CD4-positive, alpha-beta T cell (primary cell): ENCODE measurements at regions not wholly inside any gene's neighbourhood (a gene's known extent, or its start where the extent isn't known, plus 50 kb on each side); places are given as distances from the start of the nearest gene placed in this dataset.

Source experiments
- ATAC-seq: fragments of 200-7000 bp; cut with Tn5 transposase; one replicate; pipeline ENCODE4 v1.10.0; 2022; ENCODE audit warnings: mild to moderate bottlenecking; ENCODE audit not compliant: poor library complexity
- CTCF ChIA-PET: fragments of 350-600 bp; sonication (Branson Sonifier 250); formaldehyde crosslinking; loops from one replicate; lab custom pipeline; 2021; ENCODE audit warnings: antibody characterized with exemption, inconsistent platforms; lab: Charles Lee
- POLR2A ChIA-PET: fragments of 350-600 bp; sonication (Branson Sonifier 250); formaldehyde crosslinking; loops from one replicate; lab custom pipeline; 2021; ENCODE audit warnings: antibody characterized with exemption, inconsistent platforms; lab: Charles Lee
- DNase-seq, 14 experiments: peaks; one replicate each; pipeline ENCODE4 v3.0.0-alpha.2; 2013 to 2020; ENCODE audit warnings: mixed read lengths in 2 of 14
- H3K27ac ChIP-seq, 2 donors: one replicate each; pipeline versions ENCODE4 v1.5.1 to v1.7.0; 2013; ENCODE audit warnings: low read length in 2 of 2, low read depth in 1 of 2, mild to moderate bottlenecking in 1 of 2
- H3K27me3 ChIP-seq, 2 experiments: 1 replicate in 1 of 2; 2 replicates in 1 of 2; pipeline versions ENCODE4 v1.6.1 to v1.7.0; 2013; ENCODE audit warnings: low read length in 2 of 2, control low read depth in 1 of 2, mild to moderate bottlenecking in 1 of 2, moderate library complexity in 1 of 2; ENCODE audit not compliant: insufficient read depth in 2 of 2, control insufficient read depth in 1 of 2
- H3K36me3 ChIP-seq: one replicate; pipeline ENCODE4 v1.6.1; 2013; ENCODE audit warnings: low read length, control low read depth; ENCODE audit not compliant: insufficient read depth
- H3K4me1 ChIP-seq: one replicate; pipeline ENCODE4 v1.6.1; 2013; ENCODE audit warnings: low read length, control low read depth; ENCODE audit not compliant: insufficient read depth
- H3K4me3 ChIP-seq: one replicate; pipeline ENCODE4 v1.5.1; 2013; ENCODE audit warnings: mild to moderate bottlenecking, low read length, moderate library complexity
- H3K9me3 ChIP-seq, 2 experiments: 1 replicate in 1 of 2; 2 replicates in 1 of 2; pipeline versions ENCODE4 v1.6.1 to v1.7.0; 2013; ENCODE audit warnings: low read length in 2 of 2, mild to moderate bottlenecking in 2 of 2, control low read depth in 1 of 2, moderate library complexity in 1 of 2; ENCODE audit not compliant: control insufficient read depth in 1 of 2, insufficient read depth in 1 of 2
- H3K27ac Mint-ChIP-seq: one replicate; pipeline ENCODE4 v1.8.0; 2020; ENCODE audit warnings: mixed read lengths
- H3K27me3 Mint-ChIP-seq: one replicate; pipeline ENCODE4 v1.8.0; 2021; ENCODE audit warnings: mixed read lengths
- H3K36me3 Mint-ChIP-seq: one replicate; pipeline ENCODE4 v1.8.0; 2021; ENCODE audit warnings: low read depth, mixed read lengths
- H3K4me1 Mint-ChIP-seq: one replicate; pipeline ENCODE4 v1.8.0; 2021; ENCODE audit warnings: low read depth, mixed read lengths
- H3K4me3 Mint-ChIP-seq: one replicate; pipeline ENCODE4 v1.8.0; 2020; ENCODE audit warnings: mild to moderate bottlenecking, mixed read lengths
- H3K9me3 Mint-ChIP-seq: one replicate; pipeline ENCODE4 v1.8.0; 2020; ENCODE audit warnings: mixed read lengths
- CTCF ChIP-seq: fragments of 200-600 bp; IDR thresholded peaks from one replicate; pipeline ENCODE4 v1.8.0; 2022; ENCODE audit warnings: antibody characterized with exemption, mild to moderate bottlenecking
- intact Hi-C, 2 experiments: fragments of 100-400 bp; cut with DNase I in 1 of 2; cut with micrococcal nuclease in 1 of 2; formaldehyde crosslinking; loops; one replicate each; pipeline versions ENCODE4 v1.15.1 to v1.9.0; 2023 to 2025; cut with DNase I, micrococcal nuclease

GRCh38 chr4:186441502-186441901 is 113.9 kb downstream of the MTNR1A start:
- Mint-ChIP-seq H3K4me3 (no peak overlapping the region), H3K27me3 (no peaks in the 10 kb centered on the region), H3K4me1 (no peaks in the 10 kb centered on the region), H3K9me3 (peaks cover 16% of the 10 kb centered on the region), H3K27ac (no peak overlapping the region), H3K36me3 (no peaks in the 10 kb centered on the region)
- no peaks in the 10 kb centered on the region for H3K36me3 ChIP-seq
- ATAC-seq = no peak
- no peak for TF ChIP-seq CTCF
- no peaks in the 10 kb centered on the region for H3K4me1 ChIP-seq
- H3K4me3 ChIP-seq = no peak overlapping the region
- intact Hi-C loops = no loop called here
- H3K9me3 ChIP-seq = no peaks in the 10 kb centered on the region
- no peak overlapping the region for H3K27ac ChIP-seq
- DNase-seq = no peak
- CTCF ChIA-PET = interaction anchor here (0.7 kb wide), 1 partner anchor 538 kb away, joined by 3 read pairs; no protein-coding TSS in a partner anchor
- H3K27me3 ChIP-seq = no peaks in the 10 kb centered on the region
- POLR2A ChIA-PET = no interaction called here

GRCh38 chr4:186428481-186428880 is 126.9 kb downstream of the MTNR1A start:
- no peaks in the 10 kb centered on the region for H3K27me3 ChIP-seq
- ChIA-PET CTCF (no interaction called here), POLR2A (no interaction called here)
- ATAC-seq (no peak), DNase-seq (no peak)
- no peaks in the 10 kb centered on the region for H3K36me3 Mint-ChIP-seq
- H3K4me1 ChIP-seq = no peaks in the 10 kb centered on the region
- no peak overlapping the region for H3K4me3 Mint-ChIP-seq
- intact Hi-C loops = no loop called here
- H3K4me3 ChIP-seq = no peak overlapping the region
- H3K36me3 ChIP-seq = no peaks in the 10 kb centered on the region
- no peak overlapping the region for H3K27ac Mint-ChIP-seq
- H3K4me1 Mint-ChIP-seq = no peaks in the 10 kb centered on the region
- no peak overlapping the region for H3K27ac ChIP-seq
- no peaks in the 10 kb centered on the region for H3K9me3 ChIP-seq
- H3K9me3 Mint-ChIP-seq = peaks cover 5% of the 10 kb centered on the region
- TF ChIP-seq CTCF = no peak
- no peaks in the 10 kb centered on the region for H3K27me3 Mint-ChIP-seq

GRCh38 chr4:186424745-186425144 is 130.6 kb downstream of the MTNR1A start:
- DNase-seq = no peak
- POLR2A ChIA-PET = no interaction called here
- ATAC-seq = no peak
- H3K36me3 Mint-ChIP-seq = no peaks in the 10 kb centered on the region
- H3K36me3 ChIP-seq = no peaks in the 10 kb centered on the region
- H3K27me3 ChIP-seq = no peaks in the 10 kb centered on the region
- CTCF ChIA-PET = no interaction called here
- no peak overlapping the region for H3K4me3 Mint-ChIP-seq
- intact Hi-C loops = no loop called here
- H3K9me3 Mint-ChIP-seq = no peaks in the 10 kb centered on the region
- H3K27me3 Mint-ChIP-seq = peaks cover 4% of the 10 kb centered on the region
- H3K27ac Mint-ChIP-seq = no peak overlapping the region
- H3K9me3 ChIP-seq = no peaks in the 10 kb centered on the region
- TF ChIP-seq CTCF = no peak
- H3K4me1 ChIP-seq = no peaks in the 10 kb centered on the region
- no peak overlapping the region for H3K27ac ChIP-seq
- no peak overlapping the region for H3K4me3 ChIP-seq
- H3K4me1 Mint-ChIP-seq = no peaks in the 10 kb centered on the region
